K562 (cell line): ENCODE measurements at regions not wholly inside any gene's neighbourhood (a gene's known extent, or its start where the extent isn't known, plus 50 kb on each side); places are given as distances from the start of the nearest gene placed in this dataset.

Experiments used
- ATAC-seq: fragments of 200-7000 bp; cut with Tn5 transposase; 3 replicates; pipeline ENCODE4 v1.9.1; 2020; ENCODE audit warnings: moderate library complexity
- BruUV-seq: library from RNA; stranded (reverse); fragments of 400-500 nt; replicated peaks from 2 replicates; lab custom pipeline; 2021; lab: Mats Ljungman, UMichigan
- CTCF ChIA-PET: fragments of 300-600 bp; formaldehyde crosslinking; extraction: SDS; loops from one replicate; lab custom pipeline; 2021; ENCODE audit warnings: low intra/inter-chr PET ratio; lab: Yijun Ruan, JAX
- POLR2A ChIA-PET: fragments of 300-600, 350-650 bp; sonication (Branson Sonifier 250); formaldehyde crosslinking; extraction: SDS; loops from one replicate; lab custom pipeline; 2021; ENCODE audit warnings: antibody characterized with exemption, inconsistent platforms; lab: Yijun Ruan, JAX
- DNase-seq, 4 experiments: peaks; one replicate each; pipeline versions ENCODE4 v3.0.0 to v3.0.0-alpha.2; 2011 to 2018; ENCODE audit warnings: low spot score in 3 of 4, mixed read lengths in 3 of 4; ENCODE audit errors: extremely low read depth in 1 of 4
- FAIRE-seq: peaks from 2 replicates; lab custom pipeline; 2011; peaks lifted over from hg19 to GRCh38; lab: Jason Lieb, UNC
- H2AFZ ChIP-seq: 2 replicates; pipeline ENCODE4 v1.6.0; 2011; ENCODE audit warnings: low read depth, low read length, control low read depth, inconsistent platforms
- H3K27ac ChIP-seq: fragments of 200-600 bp; 3 replicates; pipeline ENCODE4 v1.8.0; 2011; ENCODE audit warnings: low read depth, mild to moderate bottlenecking, control low read depth, inconsistent platforms, low read length, moderate library complexity, mixed read lengths; ENCODE audit errors: extremely low read depth
- H3K27me3 ChIP-seq, 2 experiments: fragments of 300-600 bp in 1 of 2; 2 replicates in 1 of 2; 3 replicates in 1 of 2; pipeline versions ENCODE4 v1.6.0 to v1.8.0; 2011; ENCODE audit warnings: inconsistent platforms in 2 of 2, low read length in 2 of 2, mild to moderate bottlenecking in 1 of 2, mixed read lengths in 1 of 2, moderate library complexity in 1 of 2; ENCODE audit not compliant: control insufficient read depth in 2 of 2, insufficient read depth in 2 of 2
- H3K36me3 ChIP-seq: fragments of 300-600 bp; 3 replicates; pipeline ENCODE4 v1.8.0; 2011; ENCODE audit warnings: mild to moderate bottlenecking, low read length, inconsistent platforms; ENCODE audit not compliant: control insufficient read depth, insufficient read depth
- H3K4me1 ChIP-seq, 2 experiments: fragments of 200-600 bp in 1 of 2; replicated peaks in 1 of 2; 2 replicates in 1 of 2; 3 replicates in 1 of 2; pipeline versions ENCODE4 v1.5.1 to v1.8.0; 2011; ENCODE audit warnings: inconsistent platforms in 2 of 2, low read length in 2 of 2, mild to moderate bottlenecking in 1 of 2, mixed read lengths in 1 of 2, moderate library complexity in 1 of 2; ENCODE audit not compliant: control insufficient read depth in 2 of 2, insufficient read depth in 2 of 2
- H3K4me2 ChIP-seq: 2 replicates; pipeline ENCODE4 v1.6.1; 2011; ENCODE audit warnings: low read length, control low read depth, inconsistent platforms, mixed read lengths; ENCODE audit not compliant: insufficient read depth
- H3K4me3 ChIP-seq: fragments of 200-600 bp; sonication (generic), shearing (Covaris generic); 2 replicates; pipeline ENCODE4 v1.5.1; 2016; ENCODE audit warnings: control low read depth, inconsistent platforms
- H3K79me2 ChIP-seq: fragments of 200-600 bp; 3 replicates; pipeline ENCODE4 v1.8.0; 2011; ENCODE audit warnings: low read length, inconsistent platforms; ENCODE audit not compliant: control insufficient read depth, insufficient read depth
- H3K9ac ChIP-seq, 2 experiments: 2 replicates each; pipeline versions ENCODE4 v1.6.0 to v1.6.1; 2011; ENCODE audit warnings: low read depth in 2 of 2, low read length in 2 of 2, control low read depth in 1 of 2, inconsistent platforms in 1 of 2, mild to moderate bottlenecking in 1 of 2, mixed read lengths in 1 of 2; ENCODE audit not compliant: insufficient read depth in 1 of 2
- H3K9me1 ChIP-seq: one replicate; pipeline ENCODE4 v1.6.0; 2011; ENCODE audit warnings: inconsistent platforms, mild to moderate bottlenecking, low read length, moderate library complexity; ENCODE audit not compliant: control insufficient read depth, insufficient read depth
- H3K9me3 ChIP-seq: replicated peaks from 2 replicates; pipeline ENCODE4 v1.5.1; 2011; ENCODE audit warnings: low read depth, low read length, inconsistent platforms; ENCODE audit not compliant: control insufficient read depth, insufficient read depth
- H4K20me1 ChIP-seq: replicated peaks from 2 replicates; pipeline ENCODE4 v1.6.1; 2011; ENCODE audit warnings: low read length, inconsistent platforms, mixed read lengths; ENCODE audit not compliant: control insufficient read depth, insufficient read depth
- MECOM ChIP-seq: fragments of 250-450 bp; sonication (Bioruptor Pico); IDR thresholded peaks from 2 replicates; pipeline ENCODE4 v1.8.0; 2022; ENCODE audit warnings: inconsistent platforms
- PHF8 ChIP-seq: fragments of 200-600 bp; sonication (generic); IDR thresholded peaks from 2 replicates; pipeline ENCODE4 v1.6.1; 2012; ENCODE audit warnings: mixed run types, mild to moderate bottlenecking, inconsistent platforms, low read length, moderate library complexity, borderline replicate concordance
- PTRF ChIP-seq: fragments of 450-650 bp; IDR thresholded peaks from 2 replicates; pipeline ENCODE4 v1.6.1; 2016; ENCODE audit warnings: mild to moderate bottlenecking, missing genetic modification characterization, missing compliant biosample characterization
- RBM22 ChIP-seq: fragments of 200-400 bp; formaldehyde crosslinking; IDR thresholded peaks from 2 replicates; pipeline ENCODE4 v1.6.1; 2018; ENCODE audit warnings: low read length, low read depth; ENCODE audit not compliant: poor library complexity, severe bottlenecking
- in situ Hi-C: fragments of 300-500 bp; cut with MboI; formaldehyde crosslinking; loops from 4 replicates; pipeline ENCODE4 v1.15.0; 2018; ENCODE audit warnings: inconsistent platforms, mixed read lengths
- intact Hi-C: fragments of 100-400 bp; cut with micrococcal nuclease; formaldehyde crosslinking; loops from 2 replicates; pipeline ENCODE4 v1.14.2; 2022
- TF ChIP-seq, protein P1 (sequence below): fragments of 450-650 bp; formaldehyde crosslinking; IDR thresholded peaks from 2 replicates; pipeline ENCODE4 v1.4.0; 2020; ENCODE audit warnings: mild to moderate bottlenecking
- TF ChIP-seq, protein P2 (sequence below): fragments of 150-350 bp; IDR thresholded peaks from 2 replicates; pipeline ENCODE4 v1.6.1; 2014; ENCODE audit warnings: low read depth, mild to moderate bottlenecking, low read length, borderline replicate concordance
- TF ChIP-seq, protein P3 (sequence below): sonication (generic); formaldehyde crosslinking; IDR thresholded peaks from 2 replicates; pipeline ENCODE4 v1.4.0; 2020; ENCODE audit warnings: mild to moderate bottlenecking, missing genetic modification reagents
- TF ChIP-seq, protein P4 (sequence below): fragments of 250-450 bp; sonication (Bioruptor Pico); IDR thresholded peaks from 2 replicates; pipeline ENCODE4 v1.4.0; 2020

DNA sequence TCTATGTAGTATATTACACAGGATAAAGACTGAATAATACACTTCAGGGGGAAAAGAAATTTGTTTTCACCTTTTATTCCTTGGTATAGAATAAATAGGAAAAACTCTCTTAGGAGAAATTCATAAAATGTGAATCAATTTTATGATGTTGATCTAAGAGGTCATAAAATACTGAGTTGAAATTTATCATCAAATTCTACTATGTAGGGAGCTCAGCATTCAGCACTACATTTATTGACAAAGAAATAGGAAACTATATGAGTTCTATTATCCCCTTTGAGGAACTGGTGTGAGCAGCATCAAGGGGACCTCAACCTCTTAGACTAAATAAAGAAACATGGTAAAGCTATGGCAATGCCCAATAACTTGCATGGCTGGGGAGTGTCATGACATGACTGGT, 348.2 kb upstream of the SMIM31 start:
- no peak overlapping the region for H3K4me2 ChIP-seq
- no peak overlapping the region for H3K4me3 ChIP-seq
- no peaks in the 10 kb centered on the region for H3K36me3 ChIP-seq
- intact Hi-C loops, result no loop called here
- in situ Hi-C loops, result no loop called here
- ChIA-PET CTCF (no interaction called here), POLR2A (no interaction called here)
- H3K27ac ChIP-seq, result no peak overlapping the region
- no peaks in the 10 kb centered on the region for H3K79me2 ChIP-seq
- H2AFZ ChIP-seq, result no peak overlapping the region
- no peak for DNase-seq
- H3K9me1 ChIP-seq, result no peaks in the 10 kb centered on the region
- no peaks in the 10 kb centered on the region for H4K20me1 ChIP-seq
- no peak overlapping the region for H3K9ac ChIP-seq
- H3K4me1 ChIP-seq, result no peaks in the 10 kb centered on the region
- no TSS peak for BruUV-seq
- ATAC-seq, result no peak
- no peak for TF ChIP-seq RBM22
- TF ChIP-seq, protein P1, sequence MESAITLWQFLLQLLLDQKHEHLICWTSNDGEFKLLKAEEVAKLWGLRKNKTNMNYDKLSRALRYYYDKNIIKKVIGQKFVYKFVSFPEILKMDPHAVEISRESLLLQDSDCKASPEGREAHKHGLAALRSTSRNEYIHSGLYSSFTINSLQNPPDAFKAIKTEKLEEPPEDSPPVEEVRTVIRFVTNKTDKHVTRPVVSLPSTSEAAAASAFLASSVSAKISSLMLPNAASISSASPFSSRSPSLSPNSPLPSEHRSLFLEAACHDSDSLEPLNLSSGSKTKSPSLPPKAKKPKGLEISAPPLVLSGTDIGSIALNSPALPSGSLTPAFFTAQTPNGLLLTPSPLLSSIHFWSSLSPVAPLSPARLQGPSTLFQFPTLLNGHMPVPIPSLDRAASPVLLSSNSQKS (CRISPR knock-in tag), result no peak
- no peak for TF ChIP-seq PTRF
- TF ChIP-seq, protein P2, sequence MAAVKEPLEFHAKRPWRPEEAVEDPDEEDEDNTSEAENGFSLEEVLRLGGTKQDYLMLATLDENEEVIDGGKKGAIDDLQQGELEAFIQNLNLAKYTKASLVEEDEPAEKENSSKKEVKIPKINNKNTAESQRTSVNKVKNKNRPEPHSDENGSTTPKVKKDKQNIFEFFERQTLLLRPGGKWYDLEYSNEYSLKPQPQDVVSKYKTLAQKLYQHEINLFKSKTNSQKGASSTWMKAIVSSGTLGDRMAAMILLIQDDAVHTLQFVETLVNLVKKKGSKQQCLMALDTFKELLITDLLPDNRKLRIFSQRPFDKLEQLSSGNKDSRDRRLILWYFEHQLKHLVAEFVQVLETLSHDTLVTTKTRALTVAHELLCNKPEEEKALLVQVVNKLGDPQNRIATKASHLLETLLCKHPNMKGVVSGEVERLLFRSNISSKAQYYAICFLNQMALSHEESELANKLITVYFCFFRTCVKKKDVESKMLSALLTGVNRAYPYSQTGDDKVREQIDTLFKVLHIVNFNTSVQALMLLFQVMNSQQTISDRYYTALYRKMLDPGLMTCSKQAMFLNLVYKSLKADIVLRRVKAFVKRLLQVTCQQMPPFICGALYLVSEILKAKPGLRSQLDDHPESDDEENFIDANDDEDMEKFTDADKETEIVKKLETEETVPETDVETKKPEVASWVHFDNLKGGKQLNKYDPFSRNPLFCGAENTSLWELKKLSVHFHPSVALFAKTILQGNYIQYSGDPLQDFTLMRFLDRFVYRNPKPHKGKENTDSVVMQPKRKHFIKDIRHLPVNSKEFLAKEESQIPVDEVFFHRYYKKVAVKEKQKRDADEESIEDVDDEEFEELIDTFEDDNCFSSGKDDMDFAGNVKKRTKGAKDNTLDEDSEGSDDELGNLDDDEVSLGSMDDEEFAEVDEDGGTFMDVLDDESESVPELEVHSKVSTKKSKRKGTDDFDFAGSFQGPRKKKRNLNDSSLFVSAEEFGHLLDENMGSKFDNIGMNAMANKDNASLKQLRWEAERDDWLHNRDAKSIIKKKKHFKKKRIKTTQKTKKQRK, result no peak
- TF ChIP-seq PHF8, result no peak
- TF ChIP-seq, protein P3, sequence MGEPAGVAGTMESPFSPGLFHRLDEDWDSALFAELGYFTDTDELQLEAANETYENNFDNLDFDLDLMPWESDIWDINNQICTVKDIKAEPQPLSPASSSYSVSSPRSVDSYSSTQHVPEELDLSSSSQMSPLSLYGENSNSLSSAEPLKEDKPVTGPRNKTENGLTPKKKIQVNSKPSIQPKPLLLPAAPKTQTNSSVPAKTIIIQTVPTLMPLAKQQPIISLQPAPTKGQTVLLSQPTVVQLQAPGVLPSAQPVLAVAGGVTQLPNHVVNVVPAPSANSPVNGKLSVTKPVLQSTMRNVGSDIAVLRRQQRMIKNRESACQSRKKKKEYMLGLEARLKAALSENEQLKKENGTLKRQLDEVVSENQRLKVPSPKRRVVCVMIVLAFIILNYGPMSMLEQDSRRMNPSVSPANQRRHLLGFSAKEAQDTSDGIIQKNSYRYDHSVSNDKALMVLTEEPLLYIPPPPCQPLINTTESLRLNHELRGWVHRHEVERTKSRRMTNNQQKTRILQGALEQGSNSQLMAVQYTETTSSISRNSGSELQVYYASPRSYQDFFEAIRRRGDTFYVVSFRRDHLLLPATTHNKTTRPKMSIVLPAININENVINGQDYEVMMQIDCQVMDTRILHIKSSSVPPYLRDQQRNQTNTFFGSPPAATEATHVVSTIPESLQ (CRISPR knock-in tag), result no peak
- no peak for TF ChIP-seq MECOM (CRISPR knock-in tag)
- TF ChIP-seq, protein P4, sequence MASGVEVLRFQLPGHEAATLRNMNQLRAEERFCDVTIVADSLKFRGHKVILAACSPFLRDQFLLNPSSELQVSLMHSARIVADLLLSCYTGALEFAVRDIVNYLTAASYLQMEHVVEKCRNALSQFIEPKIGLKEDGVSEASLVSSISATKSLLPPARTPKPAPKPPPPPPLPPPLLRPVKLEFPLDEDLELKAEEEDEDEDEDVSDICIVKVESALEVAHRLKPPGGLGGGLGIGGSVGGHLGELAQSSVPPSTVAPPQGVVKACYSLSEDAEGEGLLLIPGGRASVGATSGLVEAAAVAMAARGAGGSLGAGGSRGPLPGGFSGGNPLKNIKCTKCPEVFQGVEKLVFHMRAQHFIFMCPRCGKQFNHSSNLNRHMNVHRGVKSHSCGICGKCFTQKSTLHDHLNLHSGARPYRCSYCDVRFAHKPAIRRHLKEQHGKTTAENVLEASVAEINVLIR (CRISPR knock-in tag), result no peak
- H3K9me3 ChIP-seq, result no peaks in the 10 kb centered on the region
- no peaks in the 10 kb centered on the region for H3K27me3 ChIP-seq
- no peak for FAIRE-seq
